ENCODE measurements at regions not wholly inside any gene's neighbourhood (a gene's known extent, or its start where the extent isn't known, plus 50 kb on each side); places are given as distances from the start of the nearest gene placed in this dataset.
"Not testable (repeated sequence)": the region's sequence is repeated elsewhere in the genome, so short reads cannot be mapped to it uniquely, and the experiment has no call there.

- intact Hi-C loops (cut with DNase I) = no loop called here
- no peak for DNase-seq (ENCODE audit: low spot score)
These were observed 536.8 kb upstream of the MAGEB18 start for GRCh38 chrX:25601323-25601722.

DNA sequence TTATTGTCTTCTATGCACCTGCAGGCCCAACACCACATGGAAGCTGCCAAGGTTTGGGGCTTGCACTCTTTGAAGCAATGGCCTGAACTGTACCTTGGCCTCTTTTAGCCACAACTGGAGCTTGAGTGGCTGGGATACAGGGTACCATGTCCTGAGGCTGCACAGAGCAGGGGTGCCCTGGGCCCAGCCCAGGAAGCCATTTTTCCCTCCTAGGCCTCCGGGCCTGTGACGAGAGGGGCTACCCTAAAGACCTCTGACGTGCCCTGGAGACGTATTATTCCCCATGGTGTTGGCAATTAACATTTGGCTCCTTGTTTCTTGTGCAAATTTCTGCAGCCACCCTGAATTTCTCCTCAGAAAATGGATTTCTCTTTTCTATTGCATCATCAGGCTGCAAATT is 519.9 kb upstream of the MAGEB18 start:
- DNase-seq (ENCODE audit: low spot score) = no peak
- intact Hi-C loops (cut with DNase I) = no loop called here

- intact Hi-C loops (cut with DNase I) = no loop called here
- no peak for DNase-seq (ENCODE audit: low spot score)
These were observed 497.9 kb upstream of the MAGEB18 start for GRCh38 chrX:25640276-25640675.

- intact Hi-C loops (cut with DNase I) = no loop called here
- no peak for DNase-seq (ENCODE audit: low spot score)
These were observed 492.0 kb upstream of the MAGEB18 start for GRCh38 chrX:25646156-25646555.

DNA sequence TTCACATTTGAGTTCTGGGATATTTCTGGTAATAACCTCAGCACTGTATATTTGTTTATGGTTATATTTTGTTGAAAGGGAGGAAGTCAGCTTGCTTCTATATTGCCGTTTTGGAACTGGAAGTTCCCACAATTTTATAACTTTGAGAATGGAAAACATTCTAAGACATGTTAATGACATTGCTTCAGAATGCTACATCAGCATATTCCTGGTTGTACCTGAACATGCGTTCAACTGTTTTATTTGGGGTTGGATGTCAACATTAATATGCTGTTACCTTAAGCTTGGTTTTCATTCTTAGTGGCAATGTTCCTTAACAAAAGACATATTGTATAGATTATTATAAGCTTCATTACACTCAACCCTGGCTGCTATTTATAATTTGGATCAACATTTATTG is 489.4 kb upstream of the MAGEB18 start:
- DNase-seq (ENCODE audit: low spot score) = no peak
- intact Hi-C loops (cut with DNase I) = no loop called here

DNA sequence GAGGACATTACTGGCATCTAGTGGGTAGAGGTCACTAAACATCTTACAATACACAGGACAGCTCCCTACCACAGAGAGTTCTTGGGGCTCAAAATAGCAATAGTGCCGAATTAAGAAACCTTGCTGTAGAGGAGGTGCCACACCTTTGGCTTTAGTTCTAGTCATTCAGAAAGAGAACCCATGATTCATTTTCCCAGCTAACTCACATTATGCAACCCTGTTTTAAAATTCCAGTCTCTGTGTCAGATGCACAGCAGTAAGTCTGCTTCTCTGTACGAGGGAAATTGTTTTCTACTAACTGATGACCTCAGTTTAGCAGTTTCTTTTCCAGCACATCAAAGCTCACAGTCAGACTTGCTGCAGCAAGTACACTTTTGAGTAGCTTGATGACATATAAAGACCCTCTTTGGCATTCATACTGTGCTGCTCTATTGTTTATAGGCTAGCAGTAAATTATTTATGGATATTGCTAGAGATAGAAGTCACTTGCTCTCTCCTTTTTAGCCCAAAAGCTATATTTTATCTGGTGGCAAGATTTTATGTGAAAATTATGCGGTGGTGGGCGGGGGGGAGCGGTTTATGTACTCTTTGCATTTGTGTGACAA is 487.8 kb upstream of the MAGEB18 start:
- no peak for DNase-seq (ENCODE audit: low spot score)
- intact Hi-C loops (cut with DNase I) = no loop called here

- intact Hi-C loops (cut with DNase I) = no loop called here
- no peak for DNase-seq (ENCODE audit: low spot score)
These were observed 478.8 kb upstream of the MAGEB18 start for GRCh38 chrX:25659317-25659716.

- no peak for DNase-seq (ENCODE audit: low spot score)
- intact Hi-C loops (cut with DNase I) = no loop called here
These were observed 474.4 kb upstream of the MAGEB18 start for GRCh38 chrX:25663701-25664100.

DNA sequence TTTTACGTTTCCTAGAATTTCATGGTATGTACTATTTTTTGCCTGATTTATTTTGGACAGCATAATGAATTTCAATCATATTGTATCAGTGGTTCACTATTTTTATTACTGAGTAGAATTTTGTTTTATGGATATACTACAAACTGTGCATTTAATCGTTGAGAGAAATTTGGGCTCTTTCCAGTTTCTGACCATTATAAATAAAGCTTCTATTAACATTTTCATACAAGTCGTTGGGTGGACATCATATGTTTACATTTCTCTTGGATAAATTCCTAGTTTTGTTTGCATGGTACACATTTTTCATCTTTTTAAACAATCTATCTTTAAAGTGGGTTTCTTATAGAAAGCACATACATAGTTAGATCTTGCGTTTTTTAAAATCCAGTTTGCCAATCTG is 472.7 kb upstream of the MAGEB18 start:
- intact Hi-C loops (cut with DNase I) = no loop called here
- DNase-seq (ENCODE audit: low spot score) = no peak

DNA sequence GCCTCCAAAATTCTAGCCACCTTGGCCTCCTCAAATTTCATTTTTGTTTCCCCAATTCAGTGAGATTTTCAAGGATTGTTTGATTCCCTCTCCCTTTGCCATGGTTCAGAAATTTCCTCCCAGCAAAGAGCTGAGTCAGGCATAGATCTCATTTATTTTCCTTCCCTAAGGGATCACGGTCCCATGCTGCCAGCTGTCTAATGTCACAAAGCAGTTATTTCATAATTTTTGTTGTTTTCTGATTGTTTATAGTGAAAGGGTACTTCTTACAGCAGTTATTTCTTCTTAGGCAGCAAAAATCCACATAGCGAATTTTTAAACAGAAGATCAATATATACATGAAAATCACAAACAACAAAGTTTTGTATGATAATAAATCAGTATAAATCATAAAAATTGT is 470.5 kb upstream of the MAGEB18 start:
- DNase-seq (ENCODE audit: low spot score) = no peak

GRCh38 chrX:25674776-25675175 is 463.4 kb upstream of the MAGEB18 start:
- DNase-seq (ENCODE audit: low spot score) = no peak
- intact Hi-C loops (cut with DNase I) = no loop called here

More for the DNA sequence above, 470.5 kb upstream of the MAGEB18 start:
- intact Hi-C loops (cut with DNase I) = no loop called here

GRCh38 chrX:25701876-25702275 is 436.3 kb upstream of the MAGEB18 start:
- intact Hi-C loops (cut with DNase I) = no loop called here
- no peak for DNase-seq (ENCODE audit: low spot score)

- intact Hi-C loops (cut with DNase I) = no loop called here
- no peak for DNase-seq (ENCODE audit: low spot score)
These were observed 421.0 kb upstream of the MAGEB18 start for GRCh38 chrX:25717122-25717521.

DNA sequence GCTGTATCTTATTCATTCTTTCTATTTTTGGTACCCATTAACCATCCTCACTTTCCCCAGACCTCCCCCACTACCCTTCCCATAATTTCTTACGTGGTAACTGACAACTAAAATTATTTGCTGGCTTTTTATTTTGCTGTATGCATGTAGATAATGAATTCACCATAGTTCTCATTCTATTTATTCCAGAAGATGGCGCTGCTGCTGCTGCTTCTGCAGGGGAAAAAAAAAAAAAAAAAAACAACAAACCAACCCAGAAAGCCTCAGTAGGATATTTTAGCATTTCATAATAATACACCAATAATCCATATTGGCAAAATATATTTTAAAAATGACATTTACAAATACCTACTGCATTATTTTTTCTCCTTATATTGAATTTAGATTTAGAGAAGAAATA is 416.6 kb upstream of the MAGEB18 start:
- intact Hi-C loops (cut with DNase I) = no loop called here
- DNase-seq (ENCODE audit: low spot score) = no peak

- no peak for DNase-seq (ENCODE audit: low spot score)
- intact Hi-C loops (cut with DNase I) = no loop called here
These were observed 411.6 kb upstream of the MAGEB18 start for GRCh38 chrX:25726539-25726938.

GRCh38 chrX:25733148-25733547 is 405.0 kb upstream of the MAGEB18 start:
- no peak for DNase-seq (ENCODE audit: low spot score)
- intact Hi-C loops (cut with DNase I) = no loop called here

GRCh38 chrX:25737540-25737939 is 400.6 kb upstream of the MAGEB18 start:
- no peak for DNase-seq (ENCODE audit: low spot score)
- intact Hi-C loops (cut with DNase I) = no loop called here

GRCh38 chrX:25742334-25742733 is 395.8 kb upstream of the MAGEB18 start:
- intact Hi-C loops (cut with DNase I) = no loop called here
- no peak for DNase-seq (ENCODE audit: low spot score)

GRCh38 chrX:25754399-25754798 is 383.7 kb upstream of the MAGEB18 start:
- DNase-seq (ENCODE audit: low spot score) = no peak
- intact Hi-C loops (cut with DNase I) = no loop called here

GRCh38 chrX:25755194-25755593 is 382.9 kb upstream of the MAGEB18 start:
- DNase-seq (ENCODE audit: low spot score) = no peak
- intact Hi-C loops (cut with DNase I) = loop anchor here in 1 of 2 donors (5.0 kb wide), 1 partner anchor 1582 kb away; no protein-coding TSS in a partner anchor

GRCh38 chrX:25762656-25763055 is 375.5 kb upstream of the MAGEB18 start:
- intact Hi-C loops (cut with DNase I) = no loop called here
- DNase-seq (ENCODE audit: low spot score) = no peak

DNA sequence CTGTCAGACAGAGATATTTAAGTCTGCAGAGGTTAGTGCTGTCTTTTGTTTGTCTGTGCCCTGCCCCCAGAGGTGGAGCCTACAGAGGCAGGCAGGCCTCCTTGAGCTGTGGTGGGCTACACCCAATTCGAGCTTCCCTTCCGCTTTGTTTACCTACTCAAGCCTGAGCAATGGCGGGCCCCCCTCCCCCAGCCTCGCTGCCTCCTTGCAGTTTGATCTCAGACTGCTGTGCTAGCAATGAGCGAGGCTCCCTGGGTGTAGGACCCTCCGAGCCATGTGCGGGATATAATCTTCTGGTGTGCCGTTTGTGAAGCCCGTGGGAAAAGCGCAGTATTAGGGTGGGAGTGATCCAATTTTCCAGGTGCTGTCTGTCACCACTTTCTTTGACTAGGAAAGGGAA is 366.3 kb upstream of the MAGEB18 start:
- intact Hi-C loops (cut with DNase I) = not testable (repeated sequence)
- peak; percentile 69 for DNase-seq (ENCODE audit: low spot score)
